ENCODE measurements at regions not wholly inside any gene's neighbourhood (a gene's known extent, or its start where the extent isn't known, plus 50 kb on each side); places are given as distances from the start of the nearest gene placed in this dataset.

- TF ChIP-seq REST (IDR thresholded peaks at IDR 0.05; ENCODE audit: low read depth), result no peak
- TF ChIP-seq YY1 (IDR thresholded peaks at IDR 0.05; ENCODE audit: low read depth), result no peak
- no peak for TF ChIP-seq EP300 (IDR thresholded peaks at IDR 0.05; ENCODE audit: borderline replicate concordance)
- no peak for TF ChIP-seq NFIC (IDR thresholded peaks at IDR 0.05)
- no peak for TF ChIP-seq EGR1 (IDR thresholded peaks at IDR 0.05)
- TF ChIP-seq MAX (IDR thresholded peaks at IDR 0.05), result no peak
- TF ChIP-seq TAF1 (IDR thresholded peaks at IDR 0.05; ENCODE audit: low read depth), result no peak
- no peak for TF ChIP-seq RAD21 (IDR thresholded peaks at IDR 0.05; ENCODE audit: low read depth)
- no peak for TF ChIP-seq CREB1 (IDR thresholded peaks at IDR 0.05; ENCODE audit: low read depth)
- TF ChIP-seq ZBTB7A (IDR thresholded peaks at IDR 0.05; ENCODE audit: low read depth), result no peak
Measured at GRCh38 chr16:54488729-54489128, 202.1 kb upstream of the IRX3 start.
